Cardiac fibroblast (primary cell): ENCODE measurements at regions not wholly inside any gene's neighbourhood (a gene's known extent, or its start where the extent isn't known, plus 50 kb on each side); places are given as distances from the start of the nearest gene placed in this dataset.

Experiments
- DNase-seq, 2 donors: peaks; one replicate each; pipeline versions ENCODE4 v3.0.0 to v3.0.0-alpha.2; 2010; ENCODE audit warnings: low read depth in 2 of 2
- H3K4me3 ChIP-seq, 2 donors: replicated peaks in 1 of 2; 1 replicate in 1 of 2; 2 replicates in 1 of 2; pipeline ENCODE4 v1.5.1; 2011; ENCODE audit warnings: low read depth in 2 of 2, low read length in 2 of 2, mild to moderate bottlenecking in 2 of 2, moderate library complexity in 1 of 2
- TF ChIP-seq, protein P1 (sequence below): IDR thresholded peaks from one replicate; pipeline ENCODE4 v1.5.1; 2011; ENCODE audit warnings: low read depth, mild to moderate bottlenecking, low read length, inconsistent platforms

DNA sequence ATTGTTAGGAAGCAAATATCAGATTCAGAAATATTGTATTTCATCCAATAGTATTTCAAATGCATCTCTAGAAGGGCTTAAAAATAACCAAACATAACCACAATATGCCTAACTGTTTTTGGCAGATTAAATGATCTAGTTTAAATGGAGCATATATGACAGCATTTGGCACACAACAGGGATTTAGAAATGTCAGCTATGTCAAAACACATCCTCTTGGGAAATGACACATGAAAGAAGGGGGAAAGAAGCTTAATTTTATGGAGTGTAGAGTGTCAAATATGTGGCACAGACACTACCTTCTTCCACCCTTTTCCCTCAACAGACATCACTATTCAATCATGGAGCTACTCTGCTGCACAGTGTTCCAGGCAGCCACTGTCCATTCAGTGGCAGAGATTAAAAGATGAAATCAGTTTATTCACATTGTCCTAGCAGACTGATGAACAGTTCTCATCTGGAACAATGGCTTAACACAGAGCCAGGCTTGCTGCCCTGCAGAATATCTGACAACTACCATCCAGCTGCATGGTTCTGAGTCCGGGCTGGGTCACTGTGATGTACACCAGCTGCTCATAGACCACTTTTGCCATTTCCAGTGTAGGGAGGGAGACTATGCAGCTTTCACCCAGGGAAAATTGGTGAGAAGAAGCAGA, 349.8 kb downstream of the DHX35 start:
- no peak for DNase-seq
- TF ChIP-seq, protein P1, sequence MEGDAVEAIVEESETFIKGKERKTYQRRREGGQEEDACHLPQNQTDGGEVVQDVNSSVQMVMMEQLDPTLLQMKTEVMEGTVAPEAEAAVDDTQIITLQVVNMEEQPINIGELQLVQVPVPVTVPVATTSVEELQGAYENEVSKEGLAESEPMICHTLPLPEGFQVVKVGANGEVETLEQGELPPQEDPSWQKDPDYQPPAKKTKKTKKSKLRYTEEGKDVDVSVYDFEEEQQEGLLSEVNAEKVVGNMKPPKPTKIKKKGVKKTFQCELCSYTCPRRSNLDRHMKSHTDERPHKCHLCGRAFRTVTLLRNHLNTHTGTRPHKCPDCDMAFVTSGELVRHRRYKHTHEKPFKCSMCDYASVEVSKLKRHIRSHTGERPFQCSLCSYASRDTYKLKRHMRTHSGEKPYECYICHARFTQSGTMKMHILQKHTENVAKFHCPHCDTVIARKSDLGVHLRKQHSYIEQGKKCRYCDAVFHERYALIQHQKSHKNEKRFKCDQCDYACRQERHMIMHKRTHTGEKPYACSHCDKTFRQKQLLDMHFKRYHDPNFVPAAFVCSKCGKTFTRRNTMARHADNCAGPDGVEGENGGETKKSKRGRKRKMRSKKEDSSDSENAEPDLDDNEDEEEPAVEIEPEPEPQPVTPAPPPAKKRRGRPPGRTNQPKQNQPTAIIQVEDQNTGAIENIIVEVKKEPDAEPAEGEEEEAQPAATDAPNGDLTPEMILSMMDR, result no peak
- H3K4me3 ChIP-seq, result no peak overlapping the region

DNA sequence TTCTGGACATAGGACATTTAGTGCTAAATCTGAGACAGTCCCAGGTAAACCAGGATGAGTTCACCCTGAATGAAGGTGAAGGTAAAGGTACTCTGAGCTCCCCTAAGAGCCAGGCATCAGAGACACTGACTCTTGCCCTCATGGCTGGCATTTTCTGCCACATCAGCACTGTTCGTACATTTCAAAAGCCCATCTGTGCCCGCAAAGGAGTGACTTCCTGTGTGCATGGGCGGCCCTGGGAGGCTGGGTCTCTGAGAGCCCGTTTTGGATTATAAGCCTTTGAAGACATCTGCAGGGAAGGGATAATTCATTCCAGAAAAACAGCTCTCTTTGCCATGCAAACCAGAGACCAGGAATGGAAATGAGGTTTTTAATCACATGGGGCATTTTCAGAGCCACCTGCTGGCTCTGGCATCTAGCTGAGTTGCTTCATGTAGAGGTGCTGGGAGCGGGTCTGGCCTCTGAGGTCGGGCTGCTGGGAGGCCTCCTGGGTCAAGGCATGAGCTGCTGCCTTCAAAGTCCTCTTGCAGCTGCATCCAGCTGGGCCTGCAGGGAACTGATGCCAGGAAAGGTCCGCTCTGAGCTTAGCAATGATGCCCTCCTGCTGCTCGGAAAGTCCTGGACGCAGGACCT, 348.3 kb downstream of the DHX35 start:
- TF ChIP-seq, protein P1, result no peak
- no peak overlapping the region for H3K4me3 ChIP-seq
- no peak for DNase-seq

DNA sequence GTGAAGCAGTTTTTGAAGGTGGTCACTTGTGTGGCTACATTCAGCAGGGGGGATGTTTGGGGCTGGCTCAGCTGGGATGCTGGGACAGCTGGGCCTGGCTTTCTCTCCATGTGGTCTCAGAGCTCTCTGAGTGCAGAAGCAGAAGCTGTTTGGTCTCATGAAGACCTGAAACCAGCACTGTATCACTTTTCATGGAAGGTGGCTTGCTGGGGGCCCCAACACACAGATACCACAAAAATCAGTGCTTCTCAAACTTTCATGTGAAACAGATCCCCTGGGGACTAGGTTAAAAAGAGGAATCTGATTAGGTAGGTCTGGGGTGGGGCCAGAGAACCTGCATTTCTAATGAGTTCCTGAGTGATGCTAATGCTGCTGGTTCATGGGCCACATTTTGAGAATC, 347.3 kb downstream of the DHX35 start:
- no peak for DNase-seq
- no peak overlapping the region for H3K4me3 ChIP-seq
- TF ChIP-seq, protein P1, result no peak

DNA sequence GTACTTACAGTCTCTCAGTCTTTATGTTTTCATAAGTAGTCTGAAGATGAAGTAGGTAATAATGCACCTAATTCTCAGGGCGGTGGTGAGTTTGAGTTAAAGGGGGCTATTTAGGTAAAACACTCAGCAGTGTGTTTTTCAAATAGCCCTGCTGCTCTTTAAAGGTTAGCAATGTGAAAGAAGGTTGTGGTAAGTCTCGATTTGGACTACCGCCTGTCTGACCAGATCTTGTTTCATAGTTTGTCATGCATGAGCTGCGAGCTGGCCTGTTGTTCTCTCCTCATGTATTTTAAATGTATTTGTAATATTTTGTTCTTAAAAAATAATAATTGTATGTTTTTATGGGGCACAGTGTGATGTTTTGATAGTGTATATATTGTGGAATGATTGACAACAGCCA, 340.2 kb downstream of the DHX35 start:
- TF ChIP-seq, protein P1, result no peak
- H3K4me3 ChIP-seq, result no peak overlapping the region
- DNase-seq, result no peak

DNA sequence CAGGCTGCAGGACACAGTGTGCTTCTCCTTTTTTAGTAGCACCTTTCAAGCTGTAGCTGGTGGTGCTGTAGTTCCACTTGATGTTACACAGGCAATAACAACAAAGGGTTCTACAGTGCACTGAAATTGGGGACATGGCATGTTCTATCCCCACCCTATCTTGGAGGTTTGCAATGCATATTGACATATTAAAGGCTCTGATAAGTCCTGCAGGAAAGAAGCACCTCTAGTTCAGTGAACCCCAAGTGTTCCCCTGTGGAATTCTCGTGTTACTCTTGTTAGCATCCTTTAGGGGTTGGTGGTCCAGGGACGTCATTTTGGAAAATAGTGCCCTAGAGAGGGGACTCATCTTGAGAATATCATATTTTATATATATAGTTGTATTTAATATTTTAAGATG, 337.6 kb downstream of the DHX35 start:
- no peak overlapping the region for H3K4me3 ChIP-seq
- no peak for DNase-seq
- TF ChIP-seq, protein P1, result no peak

DNA sequence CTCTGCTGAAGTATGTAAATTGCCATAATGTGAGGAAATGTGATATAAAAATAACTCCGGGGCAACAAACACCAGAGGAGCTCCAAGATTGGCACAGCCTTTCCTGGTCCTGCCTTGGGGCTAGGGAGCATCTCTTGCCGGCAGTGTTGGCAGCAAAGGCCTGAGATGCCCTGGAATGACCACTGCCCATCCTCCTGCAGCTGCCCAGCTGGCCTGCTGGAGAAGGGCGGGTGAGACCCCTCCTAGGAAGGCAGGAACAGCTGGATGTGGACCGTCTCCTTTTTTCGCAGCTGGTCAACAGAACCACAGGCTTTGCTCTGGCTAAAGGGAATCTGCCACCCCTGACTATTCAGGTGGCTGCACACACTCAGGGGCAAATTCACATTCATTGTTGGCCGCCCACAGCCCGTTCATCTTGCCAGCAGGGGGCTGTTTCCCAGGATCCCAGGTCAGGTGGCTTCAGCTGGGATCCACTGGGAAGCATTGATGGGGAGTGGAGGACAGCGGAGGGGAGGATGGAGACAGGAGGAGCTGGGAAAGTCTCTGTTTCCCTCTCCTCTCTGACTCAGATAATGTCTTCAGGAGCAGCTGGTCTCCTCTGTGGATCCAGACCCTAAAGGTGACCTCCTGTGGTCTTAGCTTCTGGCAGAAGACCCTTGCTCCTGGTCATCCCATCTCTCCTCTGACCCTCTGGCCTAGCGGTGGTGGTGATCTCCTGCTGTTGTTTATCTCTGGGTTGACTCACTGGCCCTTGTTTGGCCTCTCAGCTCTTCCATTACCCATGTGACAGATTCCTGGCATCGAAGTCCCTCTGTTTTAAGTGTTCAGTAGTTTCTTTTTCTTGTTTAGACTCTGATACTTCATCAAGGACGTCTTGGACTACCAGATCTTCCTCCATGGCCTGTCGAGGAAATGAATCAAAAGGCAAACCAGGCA, 336.7 kb downstream of the DHX35 start:
- DNase-seq, result no peak
- TF ChIP-seq, protein P1, result no peak
- H3K4me3 ChIP-seq, result no peak overlapping the region
